Fibroblast of lung (primary cell): ENCODE measurements at regions not wholly inside any gene's neighbourhood (a gene's known extent, or its start where the extent isn't known, plus 50 kb on each side); places are given as distances from the start of the nearest gene placed in this dataset.

Experiments used
- EZH2 ChIP-seq: IDR thresholded peaks from 2 replicates; pipeline ENCODE4 v1.5.1; 2012; ENCODE audit warnings: low read length, control low read depth, mild to moderate bottlenecking; ENCODE audit errors: missing control alignments
- TF ChIP-seq, protein P1 (sequence below), 2 donors: IDR thresholded peaks in 1 of 2; conservative IDR thresholded peaks in 1 of 2; 1 replicate in 1 of 2; 2 replicates in 1 of 2; pipeline ENCODE4 v1.5.1; 2011 to 2012; ENCODE audit warnings: low read length in 2 of 2, control low read depth in 1 of 2, inconsistent platforms in 1 of 2, low read depth in 1 of 2, mild to moderate bottlenecking in 1 of 2

DNA sequence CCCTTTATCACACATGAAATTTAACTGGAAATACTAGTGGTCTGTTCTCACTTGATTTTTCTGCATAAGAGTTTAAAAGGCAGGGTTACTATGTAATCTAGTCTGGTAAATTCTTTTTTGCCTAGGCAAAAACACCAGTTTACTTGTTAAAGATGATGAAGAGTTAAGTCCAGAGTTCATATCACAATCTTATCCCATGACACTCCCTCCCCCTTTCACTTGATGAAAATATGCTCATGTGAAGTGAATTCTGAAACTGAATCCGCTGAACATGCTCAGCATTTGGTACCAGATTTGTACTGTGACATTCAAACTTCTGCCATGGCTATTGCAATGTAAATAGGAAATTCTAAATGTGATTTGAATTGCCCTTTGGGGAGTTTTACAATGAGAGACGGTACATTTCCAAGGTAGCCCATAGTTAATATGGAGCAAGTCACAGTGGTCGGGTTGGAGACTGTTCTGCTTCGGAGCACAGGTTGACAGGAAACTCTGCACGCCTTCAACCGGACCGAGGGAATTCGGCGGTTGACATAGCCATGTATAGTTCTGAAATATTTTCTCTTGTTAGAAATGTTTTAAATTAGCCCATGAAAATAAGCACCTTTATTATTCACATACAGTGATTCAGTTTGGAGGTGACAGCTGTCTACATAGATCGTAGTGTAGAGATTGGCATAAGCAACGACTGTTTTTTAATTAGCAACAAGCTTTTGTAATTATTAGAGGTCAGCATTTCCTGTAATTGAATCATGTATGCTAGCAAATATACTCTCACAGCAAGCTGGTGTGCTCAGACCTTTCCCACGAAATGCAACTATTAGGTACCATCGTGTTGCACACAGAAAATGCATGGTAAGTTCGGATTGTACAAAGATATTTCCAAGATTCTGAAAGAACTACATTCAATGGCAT lies 768.6 kb upstream of the GOLIM4 start:
- TF ChIP-seq, protein P1, sequence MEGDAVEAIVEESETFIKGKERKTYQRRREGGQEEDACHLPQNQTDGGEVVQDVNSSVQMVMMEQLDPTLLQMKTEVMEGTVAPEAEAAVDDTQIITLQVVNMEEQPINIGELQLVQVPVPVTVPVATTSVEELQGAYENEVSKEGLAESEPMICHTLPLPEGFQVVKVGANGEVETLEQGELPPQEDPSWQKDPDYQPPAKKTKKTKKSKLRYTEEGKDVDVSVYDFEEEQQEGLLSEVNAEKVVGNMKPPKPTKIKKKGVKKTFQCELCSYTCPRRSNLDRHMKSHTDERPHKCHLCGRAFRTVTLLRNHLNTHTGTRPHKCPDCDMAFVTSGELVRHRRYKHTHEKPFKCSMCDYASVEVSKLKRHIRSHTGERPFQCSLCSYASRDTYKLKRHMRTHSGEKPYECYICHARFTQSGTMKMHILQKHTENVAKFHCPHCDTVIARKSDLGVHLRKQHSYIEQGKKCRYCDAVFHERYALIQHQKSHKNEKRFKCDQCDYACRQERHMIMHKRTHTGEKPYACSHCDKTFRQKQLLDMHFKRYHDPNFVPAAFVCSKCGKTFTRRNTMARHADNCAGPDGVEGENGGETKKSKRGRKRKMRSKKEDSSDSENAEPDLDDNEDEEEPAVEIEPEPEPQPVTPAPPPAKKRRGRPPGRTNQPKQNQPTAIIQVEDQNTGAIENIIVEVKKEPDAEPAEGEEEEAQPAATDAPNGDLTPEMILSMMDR (conservative IDR thresholded peaks at IDR 0.05 in 1 of 2, IDR thresholded peaks at IDR 0.05 in 1 of 2; ENCODE audit: low read depth in 1 of 2, low read length in 2 of 2), result no peak
- TF ChIP-seq EZH2, result no peak
